KMS-11 (cell line): ENCODE measurements at regions not wholly inside any gene's neighbourhood (a gene's known extent, or its start where the extent isn't known, plus 50 kb on each side); places are given as distances from the start of the nearest gene placed in this dataset.
"Not testable (repeated sequence)": the region's sequence is repeated elsewhere in the genome, so short reads cannot be mapped to it uniquely, and the experiment has no call there.

Experiments used
- H2AFZ ChIP-seq: fragments of 200-600 bp; sonication (generic); 2 replicates; pipeline ENCODE4 v1.6.1; 2016; ENCODE audit warnings: antibody characterized with exemption, mixed run types, low read depth
- H3K27ac ChIP-seq: fragments of 200-600 bp; sonication (generic); 2 replicates; pipeline ENCODE4 v1.6.1; 2016; ENCODE audit warnings: mild to moderate bottlenecking, mixed run types
- H3K27me3 ChIP-seq: fragments of 200-600 bp; sonication (generic); 2 replicates; pipeline ENCODE4 v1.6.1; 2017; ENCODE audit warnings: mild to moderate bottlenecking, low read depth, mixed run types, moderate library complexity; ENCODE audit not compliant: insufficient read depth
- H3K36me3 ChIP-seq: fragments of 200-600 bp; sonication (generic); 2 replicates; pipeline ENCODE4 v1.6.1; 2017; ENCODE audit warnings: mild to moderate bottlenecking, mixed run types; ENCODE audit not compliant: insufficient read depth
- H3K4me1 ChIP-seq: fragments of 200-600 bp; sonication (generic); 2 replicates; pipeline ENCODE4 v1.6.1; 2016; ENCODE audit warnings: mild to moderate bottlenecking, low read depth, mixed run types; ENCODE audit not compliant: poor library complexity, severe bottlenecking
- H3K4me2 ChIP-seq: fragments of 200-600 bp; sonication (generic); 2 replicates; pipeline ENCODE4 v1.7.0; 2016; ENCODE audit warnings: mild to moderate bottlenecking, mixed run types
- H3K4me3 ChIP-seq: fragments of 200-600 bp; sonication (generic); IDR thresholded peaks from 2 replicates; pipeline ENCODE4 v1.6.1; 2017; ENCODE audit warnings: low read depth, low read length, mixed read lengths; ENCODE audit not compliant: insufficient read depth
- H3K79me2 ChIP-seq: fragments of 200-600 bp; sonication (generic); 2 replicates; pipeline ENCODE4 v1.6.1; 2016; ENCODE audit warnings: low read depth, mixed run types; ENCODE audit not compliant: insufficient read depth
- H3K9ac ChIP-seq: fragments of 200-600 bp; sonication (generic); 2 replicates; pipeline ENCODE4 v1.6.1; 2016; ENCODE audit warnings: mild to moderate bottlenecking, mixed run types
- H4K20me1 ChIP-seq: fragments of 200-600 bp; sonication (generic); 2 replicates; pipeline ENCODE4 v1.6.1; 2016; ENCODE audit warnings: mild to moderate bottlenecking, mixed run types; ENCODE audit not compliant: insufficient read depth
- TF ChIP-seq, protein P1 (sequence below): fragments of 200-600 bp; sonication (generic); conservative IDR thresholded peaks from 2 replicates; pipeline ENCODE4 v1.6.1; 2017; ENCODE audit warnings: low read depth, mild to moderate bottlenecking, antibody characterized with exemption, low read length, moderate library complexity, mixed read lengths

DNA sequence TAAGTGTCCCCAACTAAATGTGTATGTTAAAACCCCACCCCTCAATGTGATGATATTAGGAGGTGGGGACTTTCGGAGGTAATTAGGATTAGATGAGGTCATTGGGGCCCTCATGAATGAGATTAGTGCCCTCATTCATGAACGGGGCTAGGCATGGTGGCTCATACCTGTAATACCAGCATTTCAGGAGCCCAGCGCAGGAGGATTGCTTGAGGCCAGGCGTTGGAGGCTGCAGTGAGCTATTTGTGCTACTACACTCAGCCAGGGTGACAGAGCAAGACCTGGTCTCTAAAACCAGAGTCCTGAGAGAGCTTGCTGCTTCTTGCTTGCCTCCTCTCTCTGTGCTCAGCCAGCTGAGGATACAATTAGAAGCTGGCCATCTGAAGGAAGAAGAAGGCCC is 62.1 kb upstream of the HSPA9 start:
- no peak overlapping the region for H3K4me2 ChIP-seq
- H3K27ac ChIP-seq, result no peak overlapping the region
- H3K4me3 ChIP-seq, result no peak overlapping the region
- H4K20me1 ChIP-seq, result no peaks in the 10 kb centered on the region
- no peaks in the 10 kb centered on the region for H3K79me2 ChIP-seq
- no peaks in the 10 kb centered on the region; the same call in 1 of the 2 replicates for H3K27me3 ChIP-seq
- H3K4me1 ChIP-seq, result no peaks in the 10 kb centered on the region
- TF ChIP-seq, protein P1, sequence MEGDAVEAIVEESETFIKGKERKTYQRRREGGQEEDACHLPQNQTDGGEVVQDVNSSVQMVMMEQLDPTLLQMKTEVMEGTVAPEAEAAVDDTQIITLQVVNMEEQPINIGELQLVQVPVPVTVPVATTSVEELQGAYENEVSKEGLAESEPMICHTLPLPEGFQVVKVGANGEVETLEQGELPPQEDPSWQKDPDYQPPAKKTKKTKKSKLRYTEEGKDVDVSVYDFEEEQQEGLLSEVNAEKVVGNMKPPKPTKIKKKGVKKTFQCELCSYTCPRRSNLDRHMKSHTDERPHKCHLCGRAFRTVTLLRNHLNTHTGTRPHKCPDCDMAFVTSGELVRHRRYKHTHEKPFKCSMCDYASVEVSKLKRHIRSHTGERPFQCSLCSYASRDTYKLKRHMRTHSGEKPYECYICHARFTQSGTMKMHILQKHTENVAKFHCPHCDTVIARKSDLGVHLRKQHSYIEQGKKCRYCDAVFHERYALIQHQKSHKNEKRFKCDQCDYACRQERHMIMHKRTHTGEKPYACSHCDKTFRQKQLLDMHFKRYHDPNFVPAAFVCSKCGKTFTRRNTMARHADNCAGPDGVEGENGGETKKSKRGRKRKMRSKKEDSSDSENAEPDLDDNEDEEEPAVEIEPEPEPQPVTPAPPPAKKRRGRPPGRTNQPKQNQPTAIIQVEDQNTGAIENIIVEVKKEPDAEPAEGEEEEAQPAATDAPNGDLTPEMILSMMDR, result no peak
- no peak overlapping the region for H3K9ac ChIP-seq
- no peaks in the 10 kb centered on the region for H3K36me3 ChIP-seq
- no peak overlapping the region for H2AFZ ChIP-seq

DNA sequence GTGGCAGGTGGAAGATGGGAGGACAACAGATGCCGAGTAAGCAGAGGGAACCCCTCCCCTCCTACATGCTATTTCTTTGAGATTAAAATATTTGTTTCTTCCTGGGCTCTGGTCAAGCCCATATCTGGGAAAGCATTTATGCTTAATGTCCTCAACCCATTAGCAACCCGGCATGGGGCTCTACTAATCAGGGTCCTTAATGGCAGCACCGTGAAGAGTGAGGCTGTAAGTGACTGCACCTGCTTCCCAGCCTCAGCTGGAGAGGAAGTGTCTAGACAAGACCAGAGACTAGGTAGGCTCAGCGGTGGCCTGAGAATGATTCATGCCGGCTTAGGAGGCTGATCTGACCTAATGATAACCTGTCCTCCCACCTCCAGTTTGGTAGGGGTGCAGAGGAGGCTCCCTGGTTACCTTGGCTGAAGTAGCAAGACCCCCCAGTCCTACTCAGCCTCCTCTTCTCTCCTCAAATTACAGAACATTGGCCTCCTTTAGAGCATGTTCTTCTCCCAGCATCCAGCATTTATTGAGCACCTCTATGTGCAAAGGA is 61.3 kb upstream of the HSPA9 start:
- no peak overlapping the region for H3K27ac ChIP-seq
- no peaks in the 10 kb centered on the region for H3K4me1 ChIP-seq
- no peak overlapping the region for H3K4me3 ChIP-seq
- no peaks in the 10 kb centered on the region for H3K79me2 ChIP-seq
- H4K20me1 ChIP-seq, result no peaks in the 10 kb centered on the region
- H2AFZ ChIP-seq, result no peak overlapping the region
- no peaks in the 10 kb centered on the region; the same call in 1 of the 2 replicates for H3K27me3 ChIP-seq
- H3K4me2 ChIP-seq, result no peak overlapping the region
- TF ChIP-seq, protein P1, result no peak
- no peak overlapping the region for H3K9ac ChIP-seq
- no peaks in the 10 kb centered on the region for H3K36me3 ChIP-seq

DNA sequence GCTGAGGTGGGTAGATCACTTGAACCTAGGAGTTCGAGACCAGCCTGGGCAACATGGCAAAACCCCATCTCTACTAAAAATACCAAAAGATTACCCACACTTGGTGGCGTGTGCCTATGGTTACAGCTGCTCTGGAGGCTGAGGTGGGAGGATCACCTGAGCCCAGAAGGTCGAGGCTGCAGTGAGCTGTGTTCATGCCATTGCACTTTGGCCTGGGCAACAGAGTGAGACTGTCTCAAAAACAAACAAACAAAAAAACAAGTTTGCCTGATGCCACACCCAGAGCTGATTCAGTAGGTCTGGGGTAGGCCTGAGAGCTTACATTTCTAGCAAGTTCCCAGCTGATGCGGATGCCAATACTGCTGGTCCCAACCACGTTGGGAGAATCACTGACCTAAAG is 60.5 kb upstream of the HSPA9 start:
- H3K9ac ChIP-seq, result no peak overlapping the region
- TF ChIP-seq, protein P1, result no peak
- no peaks in the 10 kb centered on the region for H4K20me1 ChIP-seq
- H3K27ac ChIP-seq, result no peak overlapping the region
- H3K4me3 ChIP-seq, result no peak overlapping the region
- H3K4me2 ChIP-seq, result no peak overlapping the region
- H3K79me2 ChIP-seq, result no peaks in the 10 kb centered on the region
- no peaks in the 10 kb centered on the region for H3K36me3 ChIP-seq
- H3K4me1 ChIP-seq, result no peaks in the 10 kb centered on the region
- no peaks in the 10 kb centered on the region; the same call in 1 of the 2 replicates for H3K27me3 ChIP-seq
- H2AFZ ChIP-seq, result no peak overlapping the region

DNA sequence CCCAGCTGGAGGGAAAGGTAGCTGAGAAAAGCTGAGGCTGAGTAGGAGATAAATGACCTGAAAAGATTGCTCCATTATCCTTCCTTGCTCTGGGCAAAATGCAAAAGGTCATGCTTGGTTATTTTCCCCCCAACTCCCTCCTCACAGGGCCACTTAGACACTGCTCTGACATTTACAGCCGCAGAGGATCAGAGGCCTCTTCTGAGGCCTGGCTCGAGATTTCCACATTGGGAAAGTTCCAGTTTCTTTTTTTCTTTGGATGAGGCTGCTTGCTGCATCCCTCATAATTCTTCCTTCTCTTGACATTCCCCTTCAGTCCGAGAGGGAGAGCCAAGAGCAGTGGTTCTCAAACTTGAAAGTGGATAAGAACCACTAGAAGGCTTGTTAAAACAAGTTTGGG is 60.1 kb upstream of the HSPA9 start:
- Histone ChIP-seq H4K20me1 (no peaks in the 10 kb centered on the region), H3K27me3 (no peaks in the 10 kb centered on the region), H3K27ac (no peak overlapping the region), H3K4me3 (no peak overlapping the region), H3K36me3 (no peaks in the 10 kb centered on the region), H3K4me1 (no peaks in the 10 kb centered on the region), H3K79me2 (no peaks in the 10 kb centered on the region), H3K4me2 (no peak overlapping the region), H3K9ac (no peak overlapping the region), H2AFZ (no peak overlapping the region)
- TF ChIP-seq, protein P1, result no peak

DNA sequence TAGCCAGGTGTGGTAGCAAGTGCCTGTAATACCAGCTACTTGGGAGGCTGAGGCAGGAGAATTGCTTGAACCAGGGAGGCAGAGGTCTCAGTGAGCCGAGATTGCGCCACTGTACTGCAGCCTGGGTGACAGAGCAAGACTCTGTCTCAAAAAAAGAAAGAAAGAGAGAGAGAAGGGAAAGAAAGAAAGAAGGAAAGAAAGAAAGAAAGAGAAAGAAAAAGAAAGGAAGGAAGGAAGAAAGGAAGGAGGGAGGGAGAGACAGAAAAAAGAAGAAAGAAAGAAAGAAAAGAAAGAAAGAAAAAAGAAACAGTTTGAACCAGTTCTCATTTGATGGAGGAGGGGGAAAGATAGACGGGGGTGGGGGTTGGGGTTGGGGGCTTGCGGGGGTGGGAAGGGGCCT is 59.6 kb upstream of the HSPA9 start:
- H3K4me1 ChIP-seq, H3K27me3 ChIP-seq, H3K79me2 ChIP-seq, H3K36me3 ChIP-seq, H4K20me1 ChIP-seq, H3K4me3 ChIP-seq, H3K9ac ChIP-seq, H2AFZ ChIP-seq, H3K27ac ChIP-seq, H3K4me2 ChIP-seq: not testable (repeated sequence)
